H1 (cell line): ENCODE measurements at regions not wholly inside any gene's neighbourhood (a gene's known extent, or its start where the extent isn't known, plus 50 kb on each side); places are given as distances from the start of the nearest gene placed in this dataset.

Experiments
- SAP30 ChIP-seq: fragments of 300-600 bp; sonication (generic); IDR thresholded peaks from 2 replicates; pipeline ENCODE4 v1.7.1; 2012; ENCODE audit warnings: low read length, moderate library complexity, mild to moderate bottlenecking, inconsistent platforms; ENCODE audit not compliant: insufficient read depth, insufficient replicate concordance
- SIRT6 ChIP-seq: IDR thresholded peaks from one replicate; pipeline ENCODE4 v1.7.1; 2012; ENCODE audit warnings: low read length, inconsistent platforms

- TF ChIP-seq SAP30 (no peak), SIRT6 (no peak)
These were observed 77.8 kb upstream of the SMLR1 start for GRCh38 chr6:130749402-130749801.
